ENCODE measurements at regions not wholly inside any gene's neighbourhood (a gene's known extent, or its start where the extent isn't known, plus 50 kb on each side); places are given as distances from the start of the nearest gene placed in this dataset.

DNA sequence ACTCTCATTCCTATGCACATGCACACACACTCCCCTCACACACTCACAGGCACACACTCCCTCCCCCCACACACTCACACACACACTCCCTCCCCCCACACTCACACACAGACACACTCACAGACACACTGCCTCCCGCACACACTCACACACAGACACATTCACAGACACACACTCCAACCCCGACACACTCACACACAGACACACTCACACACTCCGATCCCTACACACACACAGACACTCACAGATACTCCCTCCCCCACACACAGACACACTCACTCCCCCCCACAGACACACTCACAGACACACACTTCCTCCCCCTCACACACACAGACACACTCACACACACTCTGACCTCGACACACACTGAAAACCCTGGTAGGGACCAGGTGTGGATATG, 176.2 kb downstream of the TFAP2C start:
- Histone ChIP-seq H3K9me3 (ENCODE audit: control insufficient read depth in 1 of 2, insufficient read depth in 1 of 2, low read depth in 1 of 2, low read length in 2 of 2) (no peaks in the 10 kb centered on the region), H3K9me2 (ENCODE audit: insufficient read depth) (no peaks in the 10 kb centered on the region), H2AFZ (ENCODE audit: low read depth, low read length, poor library complexity, severe bottlenecking) (no peak overlapping the region), H3K36me3 (ENCODE audit: control insufficient read depth in 1 of 2, insufficient read depth in 2 of 2, low read length in 2 of 2) (no peaks in the 10 kb centered on the region), H3K4me3 (replicated peaks in 1 of 2; ENCODE audit: low read depth in 1 of 2, low read length in 2 of 2) (no peak overlapping the region), H3K4me2 (ENCODE audit: low read length) (no peak overlapping the region), H3K27me3 (ENCODE audit: insufficient read depth, low read length) (no peaks in the 10 kb centered on the region), H3K79me2 (ENCODE audit: insufficient read depth, low read length) (no peaks in the 10 kb centered on the region), H3K9ac (ENCODE audit: low read length) (no peak overlapping the region), H4K20me1 (ENCODE audit: insufficient read depth) (no peaks in the 10 kb centered on the region), H3K4me1 (ENCODE audit: control insufficient read depth in 1 of 2, insufficient read depth in 2 of 2, low read length in 2 of 2) (peaks cover 8 to 14% of the 10 kb centered on the region in 2 experiments; a peak in 3 of 4 replicates), H3K27ac (ENCODE audit: low read depth, low read length) (no peak overlapping the region)
- DNase-seq (ENCODE audit: low read depth, low spot score) (no peak), ATAC-seq (no peak)
- no TSS peak for BruUV-seq (replicated peaks)
- no peak for TF ChIP-seq FOSL1 (IDR thresholded peaks at IDR 0.05; ENCODE audit: low read depth)
- no peak for TF ChIP-seq POLR2A (IDR thresholded peaks at IDR 0.05; ENCODE audit: borderline replicate concordance, extremely low read depth, insufficient read depth, insufficient read length)
- TF ChIP-seq CEBPB (IDR thresholded peaks at IDR 0.05; ENCODE audit: low read depth), result no peak
- TF ChIP-seq POLR2AphosphoS5 (IDR thresholded peaks at IDR 0.05; ENCODE audit: low read depth, low read length), result no peak
- no peak for TF ChIP-seq ZNF274 (IDR thresholded peaks at IDR 0.05; ENCODE audit: low read depth, low read length)
- TF ChIP-seq CBX3 (IDR thresholded peaks at IDR 0.05; ENCODE audit: low read depth), result no peak
- no peak for TF ChIP-seq SP1 (IDR thresholded peaks at IDR 0.05; ENCODE audit: low read depth)
- no peak for TF ChIP-seq TCF7L2 (IDR thresholded peaks at IDR 0.05; ENCODE audit: borderline replicate concordance, extremely low read depth, insufficient read depth, insufficient read length)
- TF ChIP-seq ELF1 (IDR thresholded peaks at IDR 0.05; ENCODE audit: borderline replicate concordance, low read depth), result no peak
- TF ChIP-seq SIN3A (IDR thresholded peaks at IDR 0.05; ENCODE audit: low read depth), result no peak
- TF ChIP-seq RAD21 (IDR thresholded peaks at IDR 0.05; ENCODE audit: low read depth), result no peak
- TF ChIP-seq, protein P1, sequence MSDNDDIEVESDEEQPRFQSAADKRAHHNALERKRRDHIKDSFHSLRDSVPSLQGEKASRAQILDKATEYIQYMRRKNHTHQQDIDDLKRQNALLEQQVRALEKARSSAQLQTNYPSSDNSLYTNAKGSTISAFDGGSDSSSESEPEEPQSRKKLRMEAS (IDR thresholded peaks at IDR 0.05), result no peak
- no peak for TF ChIP-seq EZH2phosphoT487 (IDR thresholded peaks at IDR 0.05; ENCODE audit: borderline replicate concordance)
- TF ChIP-seq SRF (IDR thresholded peaks at IDR 0.05; ENCODE audit: low read depth), result no peak
- TF ChIP-seq EGR1 (IDR thresholded peaks at IDR 0.05; ENCODE audit: low read depth), result no peak
- no peak for TF ChIP-seq EZH2 (IDR thresholded peaks at IDR 0.05)
- no peak for TF ChIP-seq ZFX (IDR thresholded peaks at IDR 0.05)
- TF ChIP-seq, protein P2, sequence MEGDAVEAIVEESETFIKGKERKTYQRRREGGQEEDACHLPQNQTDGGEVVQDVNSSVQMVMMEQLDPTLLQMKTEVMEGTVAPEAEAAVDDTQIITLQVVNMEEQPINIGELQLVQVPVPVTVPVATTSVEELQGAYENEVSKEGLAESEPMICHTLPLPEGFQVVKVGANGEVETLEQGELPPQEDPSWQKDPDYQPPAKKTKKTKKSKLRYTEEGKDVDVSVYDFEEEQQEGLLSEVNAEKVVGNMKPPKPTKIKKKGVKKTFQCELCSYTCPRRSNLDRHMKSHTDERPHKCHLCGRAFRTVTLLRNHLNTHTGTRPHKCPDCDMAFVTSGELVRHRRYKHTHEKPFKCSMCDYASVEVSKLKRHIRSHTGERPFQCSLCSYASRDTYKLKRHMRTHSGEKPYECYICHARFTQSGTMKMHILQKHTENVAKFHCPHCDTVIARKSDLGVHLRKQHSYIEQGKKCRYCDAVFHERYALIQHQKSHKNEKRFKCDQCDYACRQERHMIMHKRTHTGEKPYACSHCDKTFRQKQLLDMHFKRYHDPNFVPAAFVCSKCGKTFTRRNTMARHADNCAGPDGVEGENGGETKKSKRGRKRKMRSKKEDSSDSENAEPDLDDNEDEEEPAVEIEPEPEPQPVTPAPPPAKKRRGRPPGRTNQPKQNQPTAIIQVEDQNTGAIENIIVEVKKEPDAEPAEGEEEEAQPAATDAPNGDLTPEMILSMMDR (IDR thresholded peaks at IDR 0.05 in 2 of 3, conservative IDR thresholded peaks at IDR 0.05 in 1 of 3; ENCODE audit: borderline replicate concordance in 1 of 3, insufficient read depth in 1 of 3, low read depth in 2 of 3, low read length in 2 of 3), result no peak
- TF ChIP-seq JUND (IDR thresholded peaks at IDR 0.05), result no peak
- ChIA-PET CTCF (no interaction called here), RAD21 (ENCODE audit: low non-redundant PET in 1 of 2, low total read pairs in 2 of 2, uncharacterized antibody in 2 of 2, unreplicated experiment in 2 of 2) (no interaction called here), POLR2A (no interaction called here)
- intact Hi-C loops (cut with micrococcal nuclease), result no loop called here
